Endothelial cell of umbilical vein (primary cell): ENCODE measurements at regions not wholly inside any gene's neighbourhood (a gene's known extent, or its start where the extent isn't known, plus 50 kb on each side); places are given as distances from the start of the nearest gene placed in this dataset.

ENCODE experiments used
- CTCF ChIP-seq, 2 donors: IDR thresholded peaks; 1 replicate in 1 of 2; 2 replicates in 1 of 2; pipeline ENCODE4 v1.5.1; 2011; ENCODE audit warnings: low read length in 2 of 2, mild to moderate bottlenecking in 2 of 2, moderate library complexity in 2 of 2, control low read depth in 1 of 2, inconsistent platforms in 1 of 2, low read depth in 1 of 2; ENCODE audit not compliant: insufficient read depth in 1 of 2; ENCODE audit errors: extremely low read depth in 1 of 2
- EZH2 ChIP-seq: IDR thresholded peaks from 2 replicates; pipeline ENCODE4 v1.6.1; 2012; ENCODE audit warnings: borderline replicate concordance, low read depth, mild to moderate bottlenecking, moderate library complexity, low read length, inconsistent platforms; ENCODE audit not compliant: severe bottlenecking
- FOS ChIP-seq: IDR thresholded peaks from 2 replicates; pipeline ENCODE4 v1.6.1; 2011; ENCODE audit warnings: mild to moderate bottlenecking, low read length, moderate library complexity, borderline replicate concordance; ENCODE audit not compliant: insufficient read depth
- MYC ChIP-seq: IDR thresholded peaks from one replicate; pipeline ENCODE4 v1.6.1; 2011; ENCODE audit warnings: mild to moderate bottlenecking, low read depth, low read length
- POLR2AphosphoS5 ChIP-seq: IDR thresholded peaks from 2 replicates; pipeline ENCODE4 v1.6.1; 2012; ENCODE audit warnings: low read depth, mild to moderate bottlenecking, control low read depth, low read length, moderate library complexity; ENCODE audit not compliant: insufficient read depth

DNA sequence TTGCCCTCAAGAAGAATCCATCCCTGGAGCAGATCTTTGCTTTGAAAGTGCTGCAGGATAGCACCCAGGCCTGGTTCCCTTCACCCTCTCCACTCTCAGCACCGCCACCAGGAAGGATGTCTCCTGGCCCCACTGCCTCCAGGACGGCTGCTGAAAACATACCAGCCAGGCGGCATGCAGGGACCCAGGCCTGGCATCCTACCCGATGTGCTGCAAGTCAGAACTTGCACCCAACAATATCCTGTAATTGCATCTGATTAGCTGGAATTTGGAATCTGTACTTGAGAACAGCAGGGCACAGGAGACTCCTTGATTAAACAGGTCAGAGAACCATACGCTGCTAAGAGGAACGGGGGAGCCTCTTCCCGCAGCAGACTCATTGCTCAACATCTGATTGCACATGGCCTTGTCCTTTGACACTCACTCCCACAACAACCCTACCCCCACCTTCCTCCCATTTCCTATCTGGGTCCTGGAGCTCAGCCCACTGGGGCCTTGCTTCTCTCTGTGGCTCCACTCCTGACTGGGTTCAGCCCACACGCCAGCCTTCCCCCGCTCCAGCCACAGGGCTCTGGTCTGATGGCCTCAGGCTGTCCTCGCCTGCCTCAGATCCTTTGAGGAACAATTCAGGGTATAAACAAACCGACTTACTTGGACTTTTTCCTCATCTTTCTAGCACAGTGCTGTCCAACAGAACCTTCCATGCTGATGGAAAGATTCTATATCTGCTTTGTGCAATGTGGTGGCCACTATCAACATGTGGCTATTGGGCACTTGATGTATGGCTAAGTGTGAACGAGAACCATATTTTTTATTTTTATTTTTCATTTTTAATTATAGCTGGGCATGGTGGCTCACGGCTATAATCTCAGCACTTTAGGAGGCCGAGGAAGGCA, 78.0 kb downstream of the FGD2 start:
- no peak for TF ChIP-seq CTCF (IDR thresholded peaks at IDR 0.05; ENCODE audit: extremely low read depth in 1 of 2, insufficient read depth in 1 of 2, low read depth in 1 of 2, low read length in 2 of 2)
- no peak for TF ChIP-seq POLR2AphosphoS5
- no peak for TF ChIP-seq EZH2
- TF ChIP-seq FOS, result no peak
- TF ChIP-seq MYC, result no peak
